ENCODE measurements at regions not wholly inside any gene's neighbourhood (a gene's known extent, or its start where the extent isn't known, plus 50 kb on each side); places are given as distances from the start of the nearest gene placed in this dataset.

DNA sequence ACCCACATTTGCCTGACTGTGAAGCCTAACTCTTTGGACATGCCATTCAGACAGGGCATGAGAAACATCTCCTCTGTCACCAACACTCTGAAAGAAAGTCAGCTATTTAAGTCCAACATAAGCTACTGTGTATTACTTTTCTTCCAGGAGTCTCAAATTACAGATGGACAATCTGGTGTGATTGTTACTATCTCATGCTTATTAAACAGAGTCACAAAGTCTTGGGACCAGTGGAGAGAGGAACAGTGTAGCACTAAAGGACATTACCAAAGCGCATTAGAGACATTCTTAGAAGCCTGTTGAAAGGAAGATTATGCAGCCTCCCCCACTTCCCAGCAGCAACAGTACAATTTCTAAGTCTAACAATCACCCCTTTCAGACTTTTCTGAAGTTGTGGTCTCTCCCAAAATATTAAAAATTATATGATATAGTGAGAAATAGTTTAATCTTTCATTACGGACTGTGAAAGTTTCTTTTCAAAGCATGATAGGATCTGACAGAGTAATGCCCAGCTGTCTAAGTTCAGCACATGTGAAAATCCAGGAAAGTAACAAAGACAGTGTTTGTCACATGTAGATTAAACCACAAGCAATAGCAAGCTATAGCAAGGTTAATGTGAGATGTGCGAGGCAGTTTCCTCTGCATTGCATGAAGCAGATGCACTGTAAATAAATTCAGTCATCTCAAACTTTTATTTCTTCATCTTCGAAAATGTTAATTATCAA, 280.9 kb upstream of the FZD8 start (continued):
- TF ChIP-seq CBX5 (IDR thresholded peaks at IDR 0.05; ENCODE audit: low read depth, low read length) (no peak), SIRT6 (IDR thresholded peaks at IDR 0.05; ENCODE audit: low read length) (no peak)
